ENCODE measurements at regions not wholly inside any gene's neighbourhood (a gene's known extent, or its start where the extent isn't known, plus 50 kb on each side); places are given as distances from the start of the nearest gene placed in this dataset.

- no peak overlapping the region for H3K27ac ChIP-seq
- POLR2A ChIA-PET (ENCODE audit: low non-redundant PET): no interaction called here
- DNase-seq (ENCODE audit: low spot score): no peak
- TF ChIP-seq, protein P1, sequence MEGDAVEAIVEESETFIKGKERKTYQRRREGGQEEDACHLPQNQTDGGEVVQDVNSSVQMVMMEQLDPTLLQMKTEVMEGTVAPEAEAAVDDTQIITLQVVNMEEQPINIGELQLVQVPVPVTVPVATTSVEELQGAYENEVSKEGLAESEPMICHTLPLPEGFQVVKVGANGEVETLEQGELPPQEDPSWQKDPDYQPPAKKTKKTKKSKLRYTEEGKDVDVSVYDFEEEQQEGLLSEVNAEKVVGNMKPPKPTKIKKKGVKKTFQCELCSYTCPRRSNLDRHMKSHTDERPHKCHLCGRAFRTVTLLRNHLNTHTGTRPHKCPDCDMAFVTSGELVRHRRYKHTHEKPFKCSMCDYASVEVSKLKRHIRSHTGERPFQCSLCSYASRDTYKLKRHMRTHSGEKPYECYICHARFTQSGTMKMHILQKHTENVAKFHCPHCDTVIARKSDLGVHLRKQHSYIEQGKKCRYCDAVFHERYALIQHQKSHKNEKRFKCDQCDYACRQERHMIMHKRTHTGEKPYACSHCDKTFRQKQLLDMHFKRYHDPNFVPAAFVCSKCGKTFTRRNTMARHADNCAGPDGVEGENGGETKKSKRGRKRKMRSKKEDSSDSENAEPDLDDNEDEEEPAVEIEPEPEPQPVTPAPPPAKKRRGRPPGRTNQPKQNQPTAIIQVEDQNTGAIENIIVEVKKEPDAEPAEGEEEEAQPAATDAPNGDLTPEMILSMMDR (conservative IDR thresholded peaks at IDR 0.05; ENCODE audit: low read depth): no peak
- CTCF ChIA-PET: no interaction called here
Measured at GRCh38 chr2:51969347-51969746, 937.4 kb upstream of the NRXN1 start.

DNA sequence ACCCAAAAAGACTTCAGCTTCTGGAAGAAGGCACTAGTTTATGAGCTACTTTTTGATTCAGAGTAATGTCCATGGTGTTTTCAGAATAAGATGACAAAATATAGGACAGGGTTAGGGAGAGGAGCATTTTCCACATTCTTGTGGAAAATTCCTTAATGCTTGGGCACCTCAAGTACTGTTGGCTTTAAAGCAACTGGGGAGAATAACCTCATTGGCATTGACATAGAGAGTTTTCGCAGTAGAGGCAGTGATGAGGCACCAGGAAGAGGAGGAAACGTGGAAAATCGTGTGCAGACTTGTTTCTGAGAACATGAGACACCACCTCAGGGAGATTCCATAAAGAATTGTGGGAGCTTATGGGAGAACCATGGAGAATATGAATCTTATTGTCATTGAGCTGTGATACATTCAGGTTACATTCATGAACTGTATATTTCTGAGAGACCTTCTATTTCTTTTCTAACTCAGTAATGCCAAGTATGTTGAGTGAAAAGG lies 929.0 kb upstream of the NRXN1 start:
- ChIA-PET CTCF (no interaction called here), POLR2A (ENCODE audit: low non-redundant PET) (no interaction called here)
- DNase-seq (ENCODE audit: low spot score): no peak
- H3K27ac ChIP-seq: no peak overlapping the region
- TF ChIP-seq, protein P1 (conservative IDR thresholded peaks at IDR 0.05; ENCODE audit: low read depth): no peak

DNA sequence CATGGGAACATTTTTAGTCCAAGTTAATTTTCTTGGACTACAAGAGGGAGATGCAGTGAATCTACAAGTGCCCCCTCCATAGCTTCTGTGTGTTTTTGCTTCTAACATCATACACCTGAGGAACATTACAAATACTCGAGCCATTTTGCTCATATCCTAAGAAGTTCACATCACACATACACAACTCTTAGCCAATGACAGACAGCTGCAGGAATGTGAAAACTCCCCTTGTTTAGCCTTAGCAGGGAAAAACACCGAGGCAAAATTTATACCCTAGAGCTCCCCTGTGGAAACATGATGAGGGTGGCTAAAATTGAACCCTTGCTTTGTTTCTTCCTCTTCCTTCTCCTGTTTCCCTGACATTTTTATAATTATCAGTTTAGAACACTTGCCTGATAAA lies 928.3 kb upstream of the NRXN1 start:
- CTCF ChIA-PET: no interaction called here
- no peak for DNase-seq (ENCODE audit: low spot score)
- no peak overlapping the region for H3K27ac ChIP-seq
- POLR2A ChIA-PET (ENCODE audit: low non-redundant PET): no interaction called here
- TF ChIP-seq, protein P1 (conservative IDR thresholded peaks at IDR 0.05; ENCODE audit: low read depth): no peak

DNA sequence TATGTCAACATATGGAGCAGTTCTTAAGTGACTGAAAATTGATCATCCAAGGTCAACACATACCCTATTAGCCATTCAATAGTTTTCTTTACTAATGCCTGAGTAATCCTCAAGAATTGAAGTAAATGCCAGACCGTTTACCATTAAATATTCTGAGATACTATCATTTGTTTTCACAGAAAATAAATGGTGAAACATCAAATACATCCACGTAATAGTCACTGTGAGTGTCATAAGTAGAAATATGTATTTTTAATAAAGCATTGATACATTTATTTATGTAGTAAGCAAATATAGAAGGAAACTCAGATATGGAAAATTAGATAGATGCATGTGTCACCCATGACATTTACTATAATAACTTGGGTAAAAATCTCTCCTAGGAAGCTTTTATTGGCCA lies 927.8 kb upstream of the NRXN1 start:
- no peak overlapping the region for H3K27ac ChIP-seq
- no peak for DNase-seq (ENCODE audit: low spot score)
- POLR2A ChIA-PET (ENCODE audit: low non-redundant PET): no interaction called here
- CTCF ChIA-PET: no interaction called here
- TF ChIP-seq, protein P1 (conservative IDR thresholded peaks at IDR 0.05; ENCODE audit: low read depth): no peak

DNA sequence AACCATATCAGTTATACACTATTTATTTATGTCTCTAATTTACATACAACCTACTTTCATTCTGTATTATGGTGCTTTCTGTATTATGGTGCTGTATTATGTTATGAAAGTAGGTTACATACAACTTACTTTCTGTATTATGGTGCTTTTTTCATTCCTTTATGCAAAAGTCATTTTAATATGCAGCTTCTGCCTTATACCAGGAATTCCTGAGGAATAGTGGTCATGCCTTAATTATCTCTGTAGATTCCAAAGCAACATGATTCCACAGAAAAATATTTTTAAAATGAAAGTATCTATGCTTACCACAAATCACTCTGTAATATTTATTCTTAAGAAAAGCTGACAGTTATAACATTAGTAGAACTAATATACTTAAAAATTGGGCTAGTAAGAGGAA lies 922.0 kb upstream of the NRXN1 start:
- TF ChIP-seq, protein P1 (conservative IDR thresholded peaks at IDR 0.05; ENCODE audit: low read depth): no peak

GRCh38 chr2:51921076-51921475 lies 889.1 kb upstream of the NRXN1 start:
- TF ChIP-seq, protein P1 (conservative IDR thresholded peaks at IDR 0.05; ENCODE audit: low read depth): no peak
- POLR2A ChIA-PET (ENCODE audit: low non-redundant PET): no interaction called here
- no peak overlapping the region for H3K27ac ChIP-seq
- CTCF ChIA-PET: no interaction called here
- DNase-seq (ENCODE audit: low spot score): no peak

More for the DNA sequence above, 922.0 kb upstream of the NRXN1 start:
- no peak for DNase-seq (ENCODE audit: low spot score)
- H3K27ac ChIP-seq: no peak overlapping the region
- CTCF ChIA-PET: interaction anchor here (0.6 kb wide), 1 partner anchor 1256 kb away, joined by 3 read pairs; no protein-coding TSS in a partner anchor
- POLR2A ChIA-PET (ENCODE audit: low non-redundant PET): no interaction called here

- TF ChIP-seq, protein P1 (conservative IDR thresholded peaks at IDR 0.05; ENCODE audit: low read depth): no peak
- H3K27ac ChIP-seq: no peak overlapping the region
- ChIA-PET CTCF (no interaction called here), POLR2A (ENCODE audit: low non-redundant PET) (no interaction called here)
- no peak for DNase-seq (ENCODE audit: low spot score)
Measured at GRCh38 chr2:51920509-51920908, 888.6 kb upstream of the NRXN1 start.
